ENCODE measurements at regions not wholly inside any gene's neighbourhood (a gene's known extent, or its start where the extent isn't known, plus 50 kb on each side); places are given as distances from the start of the nearest gene placed in this dataset.

DNA sequence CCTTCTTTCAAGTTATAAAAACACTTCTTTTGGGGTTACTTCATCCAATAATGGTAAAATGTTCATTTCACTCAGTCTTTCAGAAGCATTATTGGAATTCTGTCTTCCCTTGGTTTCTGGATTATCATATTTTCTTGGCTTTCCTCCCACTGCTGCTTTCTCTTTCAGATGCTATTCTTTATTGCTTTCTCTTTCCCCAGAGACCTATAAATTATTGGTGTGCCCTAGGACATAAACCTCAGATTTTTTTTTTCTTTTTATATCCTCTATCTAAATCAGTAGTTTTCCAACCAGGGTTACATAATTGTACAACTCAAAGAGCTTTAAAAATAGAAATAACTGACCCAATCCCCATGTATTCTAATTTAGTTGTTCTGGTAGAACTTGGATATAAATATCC is 1005.5 kb downstream of the ARAP2 start:
- CTCF ChIA-PET: no interaction called here
- TF ChIP-seq, protein P1, sequence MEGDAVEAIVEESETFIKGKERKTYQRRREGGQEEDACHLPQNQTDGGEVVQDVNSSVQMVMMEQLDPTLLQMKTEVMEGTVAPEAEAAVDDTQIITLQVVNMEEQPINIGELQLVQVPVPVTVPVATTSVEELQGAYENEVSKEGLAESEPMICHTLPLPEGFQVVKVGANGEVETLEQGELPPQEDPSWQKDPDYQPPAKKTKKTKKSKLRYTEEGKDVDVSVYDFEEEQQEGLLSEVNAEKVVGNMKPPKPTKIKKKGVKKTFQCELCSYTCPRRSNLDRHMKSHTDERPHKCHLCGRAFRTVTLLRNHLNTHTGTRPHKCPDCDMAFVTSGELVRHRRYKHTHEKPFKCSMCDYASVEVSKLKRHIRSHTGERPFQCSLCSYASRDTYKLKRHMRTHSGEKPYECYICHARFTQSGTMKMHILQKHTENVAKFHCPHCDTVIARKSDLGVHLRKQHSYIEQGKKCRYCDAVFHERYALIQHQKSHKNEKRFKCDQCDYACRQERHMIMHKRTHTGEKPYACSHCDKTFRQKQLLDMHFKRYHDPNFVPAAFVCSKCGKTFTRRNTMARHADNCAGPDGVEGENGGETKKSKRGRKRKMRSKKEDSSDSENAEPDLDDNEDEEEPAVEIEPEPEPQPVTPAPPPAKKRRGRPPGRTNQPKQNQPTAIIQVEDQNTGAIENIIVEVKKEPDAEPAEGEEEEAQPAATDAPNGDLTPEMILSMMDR (IDR thresholded peaks at IDR 0.05; ENCODE audit: insufficient read depth, low read length, missing control alignments): no peak
- H3K4me3 ChIP-seq (ENCODE audit: low read depth, low read length): no peak overlapping the region
- POLR2A ChIA-PET: no interaction called here
- DNase-seq (ENCODE audit: low read depth, low spot score): no peak

DNA sequence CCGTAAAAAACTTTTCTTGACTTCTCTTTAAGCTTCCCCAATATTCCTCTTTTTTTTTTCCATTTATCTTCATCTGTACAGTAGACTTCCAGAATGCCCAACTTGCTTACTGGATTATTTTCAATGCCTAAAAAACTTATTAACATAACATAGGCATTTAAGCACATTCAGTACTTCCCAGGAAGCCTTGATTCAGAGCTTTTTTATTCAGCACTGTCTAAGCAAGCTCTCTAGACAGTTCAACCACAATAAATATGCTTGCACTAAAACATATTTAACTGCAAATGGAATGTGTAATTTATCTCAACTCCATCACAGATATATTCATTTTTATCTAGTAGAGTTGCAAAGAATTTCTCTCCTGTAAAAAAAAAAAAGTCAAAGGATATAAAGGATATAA is 997.8 kb downstream of the ARAP2 start:
- no peak for DNase-seq (ENCODE audit: low read depth, low spot score)
- ChIA-PET CTCF (no interaction called here), POLR2A (no interaction called here)
- TF ChIP-seq, protein P1 (IDR thresholded peaks at IDR 0.05; ENCODE audit: insufficient read depth, low read length, missing control alignments): no peak
- H3K4me3 ChIP-seq (ENCODE audit: low read depth, low read length): no peak overlapping the region

DNA sequence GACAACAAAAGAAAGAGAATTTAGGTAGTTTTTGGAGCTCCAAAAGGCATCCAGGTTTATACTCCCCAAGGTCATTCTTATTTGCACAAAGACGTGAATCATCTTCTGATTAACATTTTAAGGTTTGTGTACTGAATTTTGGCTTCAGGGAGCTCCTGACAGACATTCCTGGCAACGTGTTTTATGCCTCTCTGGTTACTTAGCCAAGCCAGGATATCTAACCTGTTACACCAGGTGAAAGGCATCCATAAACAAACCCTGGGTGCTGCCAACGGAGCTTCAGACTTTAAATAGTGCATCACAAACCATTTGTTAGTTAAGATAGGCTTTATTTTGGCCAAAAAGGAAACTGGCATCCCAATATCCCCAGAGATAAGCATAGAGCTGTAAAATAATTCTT is 997.3 kb downstream of the ARAP2 start:
- TF ChIP-seq, protein P1 (IDR thresholded peaks at IDR 0.05; ENCODE audit: insufficient read depth, low read length, missing control alignments): no peak
- ChIA-PET CTCF (no interaction called here), POLR2A (no interaction called here)
- no peak for DNase-seq (ENCODE audit: low read depth, low spot score)
- no peak overlapping the region for H3K4me3 ChIP-seq (ENCODE audit: low read depth, low read length)

DNA sequence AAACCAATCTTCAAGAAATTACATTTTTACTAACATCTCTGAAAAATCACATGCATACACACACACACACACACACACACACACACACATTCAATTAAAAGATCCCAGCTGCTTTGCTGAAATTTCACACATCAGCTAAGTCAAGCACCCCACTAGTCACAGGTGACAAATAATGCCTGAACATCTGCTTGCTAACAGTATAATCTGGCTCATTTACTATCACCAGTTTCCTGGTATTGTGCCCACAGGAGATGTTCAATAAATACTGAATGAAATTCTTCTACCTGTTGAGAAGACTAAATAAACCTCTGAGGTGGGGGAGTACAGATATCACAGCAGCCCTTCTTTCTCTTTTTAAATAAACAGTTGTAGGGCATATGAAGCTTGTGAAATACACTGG is 994.0 kb downstream of the ARAP2 start:
- TF ChIP-seq, protein P1 (IDR thresholded peaks at IDR 0.05; ENCODE audit: insufficient read depth, low read length, missing control alignments): no peak
- H3K4me3 ChIP-seq (ENCODE audit: low read depth, low read length): no peak overlapping the region
- no peak for DNase-seq (ENCODE audit: low read depth, low spot score)
- ChIA-PET POLR2A (no interaction called here), CTCF (no interaction called here)

DNA sequence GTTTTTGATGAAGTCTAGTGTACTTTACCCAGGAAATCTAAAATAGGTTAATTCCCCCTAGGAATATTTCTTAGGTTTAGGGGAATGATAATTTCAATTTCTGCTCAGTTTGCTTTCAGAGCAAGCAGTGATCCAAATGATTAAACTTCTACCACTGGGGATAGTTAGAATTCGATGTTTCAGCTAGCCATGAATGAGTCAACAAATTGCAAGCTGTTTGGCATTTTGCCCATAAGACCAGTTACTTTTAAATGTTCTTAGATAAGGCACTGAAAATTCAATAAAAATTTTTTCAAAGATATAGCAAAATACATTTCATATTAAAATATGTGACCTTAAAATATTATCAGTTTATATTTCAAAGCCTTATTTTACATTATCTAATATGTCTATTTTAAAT is 993.6 kb downstream of the ARAP2 start:
- CTCF ChIA-PET: no interaction called here
- TF ChIP-seq, protein P1 (IDR thresholded peaks at IDR 0.05; ENCODE audit: insufficient read depth, low read length, missing control alignments): no peak
- POLR2A ChIA-PET: no interaction called here
- DNase-seq (ENCODE audit: low read depth, low spot score): no peak
- H3K4me3 ChIP-seq (ENCODE audit: low read depth, low read length): no peak overlapping the region

DNA sequence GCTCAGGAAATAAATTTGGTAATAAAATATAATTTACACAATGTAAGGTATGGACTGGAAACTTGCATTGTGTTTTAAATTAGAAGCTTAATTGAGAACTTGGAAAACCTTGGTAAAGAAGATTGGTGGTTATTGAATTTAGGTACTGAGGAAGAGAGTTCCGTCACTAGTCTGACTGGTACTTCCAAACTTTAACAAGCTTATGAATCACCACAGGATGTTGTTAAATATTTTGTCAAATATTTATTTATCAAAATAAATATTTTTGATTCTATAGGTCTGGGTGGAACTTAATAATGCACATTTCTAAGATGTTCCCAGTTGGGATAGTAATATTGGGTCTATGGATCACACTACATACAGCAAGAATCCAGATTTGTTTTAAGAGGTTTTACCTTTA is 992.2 kb downstream of the ARAP2 start:
- H3K4me3 ChIP-seq (ENCODE audit: low read depth, low read length): no peak overlapping the region
- TF ChIP-seq, protein P1 (IDR thresholded peaks at IDR 0.05; ENCODE audit: insufficient read depth, low read length, missing control alignments): no peak
- DNase-seq (ENCODE audit: low read depth, low spot score): no peak
- ChIA-PET POLR2A (no interaction called here), CTCF (no interaction called here)
